ENCODE measurements at regions not wholly inside any gene's neighbourhood (a gene's known extent, or its start where the extent isn't known, plus 50 kb on each side); places are given as distances from the start of the nearest gene placed in this dataset.

GRCh38 chr1:29664711-29665110, 428.4 kb downstream of the PTPRU start:
- TF ChIP-seq JUND (IDR thresholded peaks at IDR 0.05) (no peak), TAF1 (conservative IDR thresholded peaks at IDR 0.05) (no peak), CTCF (IDR thresholded peaks at IDR 0.05; ENCODE audit: low read depth, low read length, missing input control) (no peak), RAD21 (IDR thresholded peaks at IDR 0.05) (no peak), RXRA (IDR thresholded peaks at IDR 0.05) (no peak), GABPA (IDR thresholded peaks at IDR 0.05 in 1 of 2, conservative IDR thresholded peaks at IDR 0.05 in 1 of 2) (no peak)
- TF ChIP-seq, protein P1, sequence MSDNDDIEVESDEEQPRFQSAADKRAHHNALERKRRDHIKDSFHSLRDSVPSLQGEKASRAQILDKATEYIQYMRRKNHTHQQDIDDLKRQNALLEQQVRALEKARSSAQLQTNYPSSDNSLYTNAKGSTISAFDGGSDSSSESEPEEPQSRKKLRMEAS (IDR thresholded peaks at IDR 0.05), result no peak
